ENCODE measurements at regions not wholly inside any gene's neighbourhood (a gene's known extent, or its start where the extent isn't known, plus 50 kb on each side); places are given as distances from the start of the nearest gene placed in this dataset.
"Not testable (repeated sequence)": the region's sequence is repeated elsewhere in the genome, so short reads cannot be mapped to it uniquely, and the experiment has no call there.

- Histone ChIP-seq H3K27ac (ENCODE audit: low read length) (no peak overlapping the region), H3K9ac (ENCODE audit: low read length) (no peak overlapping the region), H3K36me3 (ENCODE audit: control insufficient read depth, low read depth, low read length) (no peaks in the 10 kb centered on the region), H3K4me1 (ENCODE audit: control insufficient read depth, low read depth, low read length) (no peaks in the 10 kb centered on the region), H3K9me3 (ENCODE audit: control insufficient read depth, low read depth, low read length) (no peaks in the 10 kb centered on the region), H3K27me3 (ENCODE audit: control insufficient read depth, insufficient read depth, low read length) (no peaks in the 10 kb centered on the region), H3K4me3 (ENCODE audit: low read length) (no peak overlapping the region)
Measured at GRCh38 chr21:17159697-17160096, 353.1 kb upstream of the CXADR start.

DNA sequence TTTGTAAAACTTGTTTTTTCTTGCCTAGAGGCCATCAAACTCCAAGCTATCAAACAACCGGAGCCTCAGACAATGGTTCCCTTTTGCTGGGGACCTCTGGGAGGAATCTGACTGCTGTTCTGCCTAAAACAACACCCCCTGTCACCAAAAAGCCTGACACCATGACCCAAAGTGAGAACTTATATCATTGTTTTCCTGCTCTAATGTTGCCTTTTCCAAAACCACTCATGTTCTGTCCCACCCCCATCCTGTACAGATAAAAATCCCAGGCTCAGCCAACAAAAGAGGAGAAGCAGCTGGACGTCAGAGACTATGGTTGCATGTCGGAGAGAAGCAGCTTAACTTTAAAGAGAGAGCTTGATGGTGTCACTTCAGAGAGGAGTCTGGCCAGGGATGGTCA, 327.2 kb upstream of the CXADR start:
- Histone ChIP-seq H3K36me3 (ENCODE audit: control insufficient read depth, low read depth, low read length) (no peaks in the 10 kb centered on the region), H3K27ac (ENCODE audit: low read length) (no peak overlapping the region), H3K9ac (ENCODE audit: low read length) (no peak overlapping the region), H3K9me3 (ENCODE audit: control insufficient read depth, low read depth, low read length) (no peaks in the 10 kb centered on the region), H3K4me1 (ENCODE audit: control insufficient read depth, low read depth, low read length) (no peaks in the 10 kb centered on the region), H3K4me3 (ENCODE audit: low read length) (no peak overlapping the region), H3K27me3 (ENCODE audit: control insufficient read depth, insufficient read depth, low read length) (no peaks in the 10 kb centered on the region)

DNA sequence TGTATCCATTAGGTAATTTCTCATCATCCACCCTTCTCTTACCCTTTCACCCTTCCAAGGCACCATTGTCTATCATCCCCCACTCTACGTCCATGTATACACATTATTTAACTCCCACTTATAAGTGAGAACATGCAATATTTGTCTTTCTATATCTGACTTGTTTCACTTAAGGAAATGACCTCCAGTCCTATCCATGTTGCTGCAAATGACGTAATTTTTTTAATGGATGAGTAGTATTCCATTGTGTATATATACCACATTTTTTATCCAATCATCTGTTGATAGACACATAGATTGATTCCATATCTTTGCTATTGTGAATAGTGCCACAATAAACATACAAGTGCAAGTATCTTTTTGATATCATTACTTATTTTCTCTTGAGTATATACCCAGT, 322.9 kb upstream of the CXADR start:
- Histone ChIP-seq H3K27me3 (ENCODE audit: control insufficient read depth, insufficient read depth, low read length) (no peaks in the 10 kb centered on the region), H3K4me3 (ENCODE audit: low read length) (no peak overlapping the region), H3K9me3 (ENCODE audit: control insufficient read depth, low read depth, low read length) (peaks cover 3% of the 10 kb centered on the region), H3K36me3 (ENCODE audit: control insufficient read depth, low read depth, low read length) (no peaks in the 10 kb centered on the region), H3K4me1 (ENCODE audit: control insufficient read depth, low read depth, low read length) (no peaks in the 10 kb centered on the region), H3K27ac (ENCODE audit: low read length) (no peak overlapping the region), H3K9ac (ENCODE audit: low read length) (no peak overlapping the region)

DNA sequence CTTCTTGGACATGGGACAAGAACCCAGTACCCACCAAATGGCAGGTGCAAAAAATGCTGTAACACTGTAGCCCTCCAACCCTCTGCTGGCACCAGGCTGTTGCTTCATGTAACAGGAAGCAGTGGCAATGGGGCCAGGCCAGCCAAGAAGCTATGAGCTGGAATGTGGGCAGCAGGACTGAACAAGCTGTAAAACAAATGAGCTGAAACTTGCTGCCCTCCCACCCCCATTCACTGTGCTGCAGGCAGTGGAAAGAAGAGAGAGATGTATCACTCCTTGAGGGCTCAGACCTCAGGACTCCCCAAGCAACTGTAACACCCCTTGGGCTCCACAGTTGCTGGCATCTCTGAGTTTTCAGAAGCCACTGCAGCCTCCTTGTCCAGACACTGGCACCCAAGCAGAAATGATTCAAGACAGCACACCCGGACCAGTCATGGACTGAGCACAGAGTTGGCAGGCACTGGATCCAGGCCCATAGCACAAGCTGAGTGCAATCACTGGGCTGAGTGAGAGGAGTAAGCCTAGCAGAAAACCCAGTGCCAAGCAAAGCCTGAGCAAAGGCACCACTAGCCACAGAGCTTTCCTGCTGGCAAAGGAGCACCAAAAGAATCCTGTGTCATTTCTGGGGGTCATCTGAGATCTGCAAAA, 321.4 kb upstream of the CXADR start:
- H3K4me1 ChIP-seq (ENCODE audit: control insufficient read depth, low read depth, low read length), result no peaks in the 10 kb centered on the region
- H3K27ac ChIP-seq (ENCODE audit: low read length), result no peak overlapping the region
- H3K36me3 ChIP-seq (ENCODE audit: control insufficient read depth, low read depth, low read length), result no peaks in the 10 kb centered on the region
- peaks cover 3% of the 10 kb centered on the region for H3K9me3 ChIP-seq (ENCODE audit: control insufficient read depth, low read depth, low read length)
- H3K9ac ChIP-seq (ENCODE audit: low read length), result no peak overlapping the region
- H3K4me3 ChIP-seq (ENCODE audit: low read length), result no peak overlapping the region
- H3K27me3 ChIP-seq (ENCODE audit: control insufficient read depth, insufficient read depth, low read length), result no peaks in the 10 kb centered on the region

DNA sequence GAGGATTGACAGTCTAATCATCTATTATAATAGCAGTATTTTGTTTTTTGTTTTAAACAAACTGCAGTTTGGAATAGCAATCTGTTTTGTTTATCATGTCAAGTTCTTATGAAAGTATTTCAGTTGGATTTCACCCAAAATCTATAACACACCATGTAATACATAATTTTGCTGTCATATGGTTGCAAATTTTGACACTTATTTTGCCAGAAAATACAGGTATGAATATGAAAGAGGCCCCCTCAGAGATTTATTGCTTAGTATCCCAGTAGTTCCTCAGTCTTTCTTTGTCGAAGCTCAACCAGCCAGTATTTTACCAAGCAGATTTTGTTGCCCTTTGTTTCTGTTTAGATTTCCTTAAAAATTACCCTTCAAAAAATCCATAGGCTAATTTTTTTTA, 317.5 kb upstream of the CXADR start:
- no peak overlapping the region for H3K27ac ChIP-seq (ENCODE audit: low read length)
- no peak overlapping the region for H3K4me3 ChIP-seq (ENCODE audit: low read length)
- H3K9me3 ChIP-seq (ENCODE audit: control insufficient read depth, low read depth, low read length), result peaks cover 3% of the 10 kb centered on the region
- no peaks in the 10 kb centered on the region for H3K27me3 ChIP-seq (ENCODE audit: control insufficient read depth, insufficient read depth, low read length)
- H3K36me3 ChIP-seq (ENCODE audit: control insufficient read depth, low read depth, low read length), result no peaks in the 10 kb centered on the region
- no peaks in the 10 kb centered on the region for H3K4me1 ChIP-seq (ENCODE audit: control insufficient read depth, low read depth, low read length)
- H3K9ac ChIP-seq (ENCODE audit: low read length), result no peak overlapping the region

- Histone ChIP-seq H3K9ac (ENCODE audit: low read length) (no peak overlapping the region), H3K9me3 (ENCODE audit: control insufficient read depth, low read depth, low read length) (peaks cover under 1% of the 10 kb centered on the region), H3K27me3 (ENCODE audit: control insufficient read depth, insufficient read depth, low read length) (no peaks in the 10 kb centered on the region)
Measured at GRCh38 chr21:17195976-17196375, 316.9 kb upstream of the CXADR start.

DNA sequence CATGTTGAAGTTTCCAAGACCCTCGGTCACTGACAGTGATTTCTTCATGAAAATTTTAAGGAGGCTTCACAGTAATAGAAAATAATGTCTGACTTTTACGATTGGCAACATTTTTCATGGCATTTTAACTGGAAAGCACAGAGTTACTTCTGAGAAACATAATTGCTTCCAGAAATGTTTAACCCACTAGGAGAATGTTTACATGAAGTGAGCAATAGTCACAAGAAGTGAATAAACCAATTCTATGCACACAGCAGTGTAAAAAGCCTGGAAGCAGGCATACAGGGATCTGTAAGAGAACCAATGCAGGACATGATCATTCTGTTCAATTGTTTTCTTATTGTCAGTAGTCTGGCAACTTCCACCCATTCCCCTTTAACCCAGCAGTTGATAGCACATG, 316.2 kb upstream of the CXADR start:
- Histone ChIP-seq H3K9me3 (ENCODE audit: control insufficient read depth, low read depth, low read length) (no peaks in the 10 kb centered on the region), H3K36me3 (ENCODE audit: control insufficient read depth, low read depth, low read length) (no peaks in the 10 kb centered on the region), H3K27me3 (ENCODE audit: control insufficient read depth, insufficient read depth, low read length) (no peaks in the 10 kb centered on the region), H3K4me3 (ENCODE audit: low read length) (no peak overlapping the region), H3K4me1 (ENCODE audit: control insufficient read depth, low read depth, low read length) (no peaks in the 10 kb centered on the region), H3K27ac (ENCODE audit: low read length) (no peak overlapping the region), H3K9ac (ENCODE audit: low read length) (no peak overlapping the region)

More at GRCh38 chr21:17195976-17196375, 316.9 kb upstream of the CXADR start:
- Histone ChIP-seq H3K4me1 (ENCODE audit: control insufficient read depth, low read depth, low read length) (no peaks in the 10 kb centered on the region), H3K36me3 (ENCODE audit: control insufficient read depth, low read depth, low read length) (no peaks in the 10 kb centered on the region), H3K4me3 (ENCODE audit: low read length) (no peak overlapping the region), H3K27ac (ENCODE audit: low read length) (no peak overlapping the region)

GRCh38 chr21:17197996-17198395, 314.8 kb upstream of the CXADR start:
- H3K9ac ChIP-seq (ENCODE audit: low read length), result no peak overlapping the region
- H3K9me3 ChIP-seq (ENCODE audit: control insufficient read depth, low read depth, low read length), result no peaks in the 10 kb centered on the region
- H3K4me3 ChIP-seq (ENCODE audit: low read length), result no peak overlapping the region
- no peaks in the 10 kb centered on the region for H3K36me3 ChIP-seq (ENCODE audit: control insufficient read depth, low read depth, low read length)
- H3K27ac ChIP-seq (ENCODE audit: low read length), result no peak overlapping the region
- no peaks in the 10 kb centered on the region for H3K4me1 ChIP-seq (ENCODE audit: control insufficient read depth, low read depth, low read length)
- H3K27me3 ChIP-seq (ENCODE audit: control insufficient read depth, insufficient read depth, low read length), result no peaks in the 10 kb centered on the region

- Histone ChIP-seq H3K9me3 (ENCODE audit: control insufficient read depth, low read depth, low read length) (no peaks in the 10 kb centered on the region), H3K27me3 (ENCODE audit: control insufficient read depth, insufficient read depth, low read length) (no peaks in the 10 kb centered on the region), H3K27ac (ENCODE audit: low read length) (no peak overlapping the region)
Measured at GRCh38 chr21:17200250-17200649, 312.6 kb upstream of the CXADR start.

DNA sequence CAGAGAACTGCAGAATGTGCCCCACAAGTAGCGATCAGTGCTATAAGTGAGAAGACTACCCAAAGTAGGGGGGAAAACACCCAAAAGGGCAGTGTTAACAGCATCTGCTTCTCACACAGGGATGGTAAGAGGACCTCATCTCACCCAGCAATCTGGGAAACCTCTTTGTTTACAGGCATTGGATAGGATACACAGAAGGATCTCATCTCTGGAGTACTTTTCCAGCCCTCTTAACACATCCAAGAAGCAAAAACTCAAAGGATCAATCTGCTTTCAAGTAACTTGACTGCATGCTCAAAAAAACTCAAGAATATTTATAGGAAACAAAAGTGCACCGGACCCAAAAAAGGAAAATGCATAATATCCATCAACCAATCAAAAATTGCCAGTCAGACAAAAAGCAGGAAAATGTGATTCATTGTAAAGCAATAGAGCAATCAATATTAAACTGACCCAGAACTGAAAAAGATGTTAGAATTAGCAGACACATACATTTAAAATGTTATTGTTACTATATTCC, 311.0 kb upstream of the CXADR start:
- Histone ChIP-seq H3K9ac (ENCODE audit: low read length) (no peak overlapping the region), H3K4me3 (ENCODE audit: low read length) (no peak overlapping the region), H3K27ac (ENCODE audit: low read length) (no peak overlapping the region), H3K9me3 (ENCODE audit: control insufficient read depth, low read depth, low read length) (no peaks in the 10 kb centered on the region), H3K36me3 (ENCODE audit: control insufficient read depth, low read depth, low read length) (no peaks in the 10 kb centered on the region), H3K27me3 (ENCODE audit: control insufficient read depth, insufficient read depth, low read length) (no peaks in the 10 kb centered on the region), H3K4me1 (ENCODE audit: control insufficient read depth, low read depth, low read length) (no peaks in the 10 kb centered on the region)

More at GRCh38 chr21:17200250-17200649, 312.6 kb upstream of the CXADR start:
- H3K4me1 ChIP-seq (ENCODE audit: control insufficient read depth, low read depth, low read length), result no peaks in the 10 kb centered on the region
- no peak overlapping the region for H3K9ac ChIP-seq (ENCODE audit: low read length)
- H3K4me3 ChIP-seq (ENCODE audit: low read length), result no peak overlapping the region
- no peaks in the 10 kb centered on the region for H3K36me3 ChIP-seq (ENCODE audit: control insufficient read depth, low read depth, low read length)

DNA sequence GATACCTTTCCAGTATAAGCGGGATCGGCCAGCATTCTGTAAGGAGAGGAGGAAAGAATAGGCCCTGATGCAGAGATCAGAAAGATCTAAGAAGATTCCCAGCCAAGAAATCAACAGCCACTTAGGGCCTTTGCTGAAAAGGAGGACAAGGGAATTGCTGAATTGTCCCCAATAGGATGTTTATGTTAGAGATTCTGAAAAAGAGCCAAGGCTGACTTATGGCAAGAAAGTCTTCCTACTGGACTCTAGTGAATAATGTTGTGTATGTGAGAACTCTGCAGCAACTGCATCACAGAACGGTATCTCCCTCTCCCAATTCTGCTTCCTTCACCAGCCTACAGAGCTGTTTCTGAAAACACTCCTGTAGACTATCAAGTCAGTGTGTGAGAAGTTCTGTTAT, 298.0 kb upstream of the CXADR start:
- no peak overlapping the region for H3K9ac ChIP-seq (ENCODE audit: low read length)
- no peaks in the 10 kb centered on the region for H3K9me3 ChIP-seq (ENCODE audit: control insufficient read depth, low read depth, low read length)
- H3K27ac ChIP-seq (ENCODE audit: low read length), result no peak overlapping the region
- H3K27me3 ChIP-seq (ENCODE audit: control insufficient read depth, insufficient read depth, low read length), result no peaks in the 10 kb centered on the region
- no peak overlapping the region for H3K4me3 ChIP-seq (ENCODE audit: low read length)
- no peaks in the 10 kb centered on the region for H3K36me3 ChIP-seq (ENCODE audit: control insufficient read depth, low read depth, low read length)
- no peaks in the 10 kb centered on the region for H3K4me1 ChIP-seq (ENCODE audit: control insufficient read depth, low read depth, low read length)

- H3K36me3 ChIP-seq (ENCODE audit: control insufficient read depth, low read depth, low read length); H3K27ac ChIP-seq (ENCODE audit: low read length); H3K27me3 ChIP-seq (ENCODE audit: control insufficient read depth, insufficient read depth, low read length); H3K4me3 ChIP-seq (ENCODE audit: low read length); H3K9me3 ChIP-seq (ENCODE audit: control insufficient read depth, low read depth, low read length); H3K9ac ChIP-seq (ENCODE audit: low read length); H3K4me1 ChIP-seq (ENCODE audit: control insufficient read depth, low read depth, low read length): not testable (repeated sequence)
Measured at GRCh38 chr21:17219050-17219449, 293.8 kb upstream of the CXADR start.

Data from iPS-18a (cell line).